Left ventricle myocardium inferior (tissue), 1 donor: ENCODE measurements at regions not wholly inside any gene's neighbourhood (a gene's known extent, or its start where the extent isn't known, plus 50 kb on each side); places are given as distances from the start of the nearest gene placed in this dataset.

ENCODE experiments used
- DNase-seq: peaks from one replicate; pipeline ENCODE4 v3.0.0-alpha.2; 2020
- H3K27ac ChIP-seq: fragments of 200-600 bp; replicated peaks from 2 replicates; pipeline ENCODE4 v1.8.0; 2021
- H3K27me3 ChIP-seq: fragments of 200-600 bp; 2 replicates; pipeline ENCODE4 v1.8.0; 2021; ENCODE audit warnings: low read depth
- H3K36me3 ChIP-seq: fragments of 200-600 bp; 2 replicates; pipeline ENCODE4 v1.8.0; 2021
- H3K4me1 ChIP-seq: fragments of 200-600 bp; 2 replicates; pipeline ENCODE4 v1.8.0; 2021
- H3K4me3 ChIP-seq: fragments of 200-600 bp; 2 replicates; pipeline ENCODE4 v1.8.0; 2021; ENCODE audit warnings: mild to moderate bottlenecking, moderate library complexity
- H3K9me3 ChIP-seq: fragments of 200-600 bp; replicated peaks from 2 replicates; pipeline ENCODE4 v1.8.0; 2021
- CTCF ChIP-seq: fragments of 200-600 bp; IDR thresholded peaks from 2 replicates; pipeline ENCODE4 v1.8.0; 2021; ENCODE audit warnings: antibody characterized with exemption, mild to moderate bottlenecking, borderline replicate concordance
- intact Hi-C: fragments of 100-400 bp; cut with micrococcal nuclease; formaldehyde crosslinking; loops from one replicate; pipeline ENCODE4 v1.11.0; 2022
- donor health status: DM: no; HTN: yes; CAD: no; lungs with severe emphysema.

GRCh38 chr3:25297667-25298585, 130.1 kb upstream of the RARB start:
- intact Hi-C loops = no loop called here

GRCh38 chr3:25300141-25300540, 127.9 kb upstream of the RARB start:
- Histone ChIP-seq H3K9me3 (no peaks in the 10 kb centered on the region), H3K4me1 (peaks cover 6% of the 10 kb centered on the region), H3K4me3 (no peak overlapping the region), H3K27me3 (no peaks in the 10 kb centered on the region), H3K27ac (no peak overlapping the region), H3K36me3 (no peaks in the 10 kb centered on the region)
- intact Hi-C loops = loop anchor here (10.0 kb wide), 1 partner anchor 295 kb away; no protein-coding TSS in a partner anchor
- TF ChIP-seq CTCF = no peak
- no peak for DNase-seq

More at GRCh38 chr3:25297667-25298585, 130.1 kb upstream of the RARB start:
- no peak for DNase-seq
- no peaks in the 10 kb centered on the region for H3K9me3 ChIP-seq
- no peak overlapping the region for H3K27ac ChIP-seq
- no peaks in the 10 kb centered on the region for H3K36me3 ChIP-seq
- no peak overlapping the region for H3K4me3 ChIP-seq
- no peaks in the 10 kb centered on the region for H3K27me3 ChIP-seq
- H3K4me1 ChIP-seq = peaks cover 6% of the 10 kb centered on the region
- no peak for TF ChIP-seq CTCF

- intact Hi-C loops = loop anchor here (10.0 kb wide), 1 partner anchor 290 kb away; no protein-coding TSS in a partner anchor
- H3K9me3 ChIP-seq = no peaks in the 10 kb centered on the region
- no peak for DNase-seq
- no peaks in the 10 kb centered on the region for H3K27me3 ChIP-seq
- H3K27ac ChIP-seq = no peak overlapping the region
- TF ChIP-seq CTCF = no peak
- no peaks in the 10 kb centered on the region for H3K36me3 ChIP-seq
- H3K4me1 ChIP-seq = peaks cover 4% of the 10 kb centered on the region
- no peak overlapping the region for H3K4me3 ChIP-seq
Observed at GRCh38 chr3:25304916-25305315, 123.1 kb upstream of the RARB start.

GRCh38 chr3:25306066-25306465, 122.0 kb upstream of the RARB start:
- TF ChIP-seq CTCF = no peak
- intact Hi-C loops = loop anchor here (10.0 kb wide), 1 partner anchor 289 kb away; no protein-coding TSS in a partner anchor

GRCh38 chr3:25306705-25307104, 121.4 kb upstream of the RARB start:
- no peak overlapping the region for H3K27ac ChIP-seq
- no peaks in the 10 kb centered on the region for H3K36me3 ChIP-seq
- no peaks in the 10 kb centered on the region for H3K27me3 ChIP-seq
- DNase-seq = no peak
- TF ChIP-seq CTCF = no peak
- H3K4me3 ChIP-seq = no peak overlapping the region
- no peaks in the 10 kb centered on the region for H3K9me3 ChIP-seq
- H3K4me1 ChIP-seq = no peaks in the 10 kb centered on the region
- intact Hi-C loops = loop anchor here (10.0 kb wide), 1 partner anchor 288 kb away; no protein-coding TSS in a partner anchor

More at GRCh38 chr3:25306066-25306465, 122.0 kb upstream of the RARB start:
- no peak for DNase-seq
- H3K9me3 ChIP-seq = no peaks in the 10 kb centered on the region
- H3K4me3 ChIP-seq = no peak overlapping the region
- H3K4me1 ChIP-seq = no peaks in the 10 kb centered on the region
- H3K27ac ChIP-seq = no peak overlapping the region
- H3K27me3 ChIP-seq = no peaks in the 10 kb centered on the region
- no peaks in the 10 kb centered on the region for H3K36me3 ChIP-seq
